Ishikawa (cell line): ENCODE measurements at regions not wholly inside any gene's neighbourhood (a gene's known extent, or its start where the extent isn't known, plus 50 kb on each side); places are given as distances from the start of the nearest gene placed in this dataset.

ENCODE experiments used
- CEBPB ChIP-seq: IDR thresholded peaks from 2 replicates; pipeline ENCODE4 v1.6.1; 2012
- CREB1 ChIP-seq: IDR thresholded peaks from 2 replicates; pipeline ENCODE4 v1.6.1; 2012; ENCODE audit warnings: low read depth
- EGR1 ChIP-seq: IDR thresholded peaks from 2 replicates; pipeline ENCODE4 v1.6.1; 2012
- EP300 ChIP-seq: IDR thresholded peaks from 2 replicates; pipeline ENCODE4 v1.6.1; 2012; ENCODE audit warnings: borderline replicate concordance
- FOXM1 ChIP-seq: IDR thresholded peaks from 2 replicates; pipeline ENCODE4 v1.6.1; 2012; ENCODE audit warnings: low read depth, borderline replicate concordance
- NFIC ChIP-seq: IDR thresholded peaks from 2 replicates; pipeline ENCODE4 v1.6.1; 2012
- RAD21 ChIP-seq: IDR thresholded peaks from 2 replicates; pipeline ENCODE4 v1.6.1; 2012; ENCODE audit warnings: low read depth
- TAF1 ChIP-seq: IDR thresholded peaks from 2 replicates; pipeline ENCODE4 v1.6.1; 2012; ENCODE audit warnings: low read depth, mild to moderate bottlenecking
- TCF12 ChIP-seq: IDR thresholded peaks from 2 replicates; pipeline ENCODE4 v1.6.1; 2012; ENCODE audit warnings: low read depth
- TEAD4 ChIP-seq: IDR thresholded peaks from 2 replicates; pipeline ENCODE4 v1.6.1; 2012
- YY1 ChIP-seq: IDR thresholded peaks from 2 replicates; pipeline ENCODE4 v1.6.1; 2012; ENCODE audit warnings: low read depth
- ZBTB7A ChIP-seq: IDR thresholded peaks from 2 replicates; pipeline ENCODE4 v1.6.1; 2012; ENCODE audit warnings: low read depth
- TF ChIP-seq, protein P1 (sequence below): IDR thresholded peaks from 2 replicates; pipeline ENCODE4 v1.6.1; 2012
- TF ChIP-seq, protein P2 (sequence below): IDR thresholded peaks from 2 replicates; pipeline ENCODE4 v1.6.1; 2012
- TF ChIP-seq, protein P3 (sequence below): IDR thresholded peaks from 2 replicates; pipeline ENCODE4 v1.6.1; 2012; ENCODE audit warnings: low read depth, mild to moderate bottlenecking

DNA sequence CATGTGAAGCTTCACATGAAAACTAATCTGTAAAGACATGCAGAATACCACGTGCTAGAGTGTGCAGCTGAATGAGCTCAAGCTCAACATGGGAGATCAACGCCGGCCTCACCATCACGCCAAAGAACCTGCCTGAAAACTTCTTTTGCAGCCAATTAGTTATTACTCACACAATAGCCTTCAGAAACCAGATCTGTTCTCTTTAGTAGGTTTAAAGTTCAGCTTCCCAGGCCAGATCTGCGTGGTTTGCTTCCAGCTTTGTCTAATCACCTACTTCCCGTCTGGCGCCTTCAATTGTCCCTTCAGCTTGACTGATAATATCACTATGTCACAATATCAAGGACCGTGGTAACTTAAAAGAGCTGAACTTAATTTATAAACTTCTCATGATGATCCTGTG is 68.0 kb upstream of the ZNF236 start:
- TF ChIP-seq TAF1, result no peak
- no peak for TF ChIP-seq TCF12
- TF ChIP-seq CREB1, result no peak
- no peak for TF ChIP-seq CEBPB
- no peak for TF ChIP-seq TEAD4
- TF ChIP-seq EP300, result no peak
- no peak for TF ChIP-seq YY1
- no peak for TF ChIP-seq ZBTB7A
- no peak for TF ChIP-seq EGR1

DNA sequence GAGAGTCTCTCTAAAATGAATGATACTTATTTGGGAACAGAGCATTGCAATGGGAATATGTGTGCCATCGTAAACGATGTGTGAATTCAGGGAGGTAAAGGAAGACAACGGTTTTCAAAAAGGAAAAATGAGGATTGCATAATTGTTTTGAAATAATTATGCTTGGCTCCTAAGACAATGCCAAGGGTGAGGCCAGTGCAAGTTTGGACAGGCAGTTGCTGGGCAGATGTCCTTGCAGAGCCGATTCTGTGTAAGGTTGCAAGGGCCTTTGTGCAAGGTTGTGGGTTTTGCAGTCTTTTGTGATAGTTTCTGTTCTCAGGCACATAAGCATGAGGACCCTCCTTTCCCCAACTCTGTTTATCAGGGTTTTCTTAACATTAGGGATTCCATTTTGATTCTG is 70.0 kb upstream of the ZNF236 start:
- no peak for TF ChIP-seq FOXM1
- no peak for TF ChIP-seq EGR1
- no peak for TF ChIP-seq CREB1
- TF ChIP-seq, protein P1, sequence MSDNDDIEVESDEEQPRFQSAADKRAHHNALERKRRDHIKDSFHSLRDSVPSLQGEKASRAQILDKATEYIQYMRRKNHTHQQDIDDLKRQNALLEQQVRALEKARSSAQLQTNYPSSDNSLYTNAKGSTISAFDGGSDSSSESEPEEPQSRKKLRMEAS, result no peak
- TF ChIP-seq RAD21, result no peak
- TF ChIP-seq TEAD4, result no peak
- no peak for TF ChIP-seq EP300
- TF ChIP-seq NFIC, result no peak
- TF ChIP-seq, protein P2, sequence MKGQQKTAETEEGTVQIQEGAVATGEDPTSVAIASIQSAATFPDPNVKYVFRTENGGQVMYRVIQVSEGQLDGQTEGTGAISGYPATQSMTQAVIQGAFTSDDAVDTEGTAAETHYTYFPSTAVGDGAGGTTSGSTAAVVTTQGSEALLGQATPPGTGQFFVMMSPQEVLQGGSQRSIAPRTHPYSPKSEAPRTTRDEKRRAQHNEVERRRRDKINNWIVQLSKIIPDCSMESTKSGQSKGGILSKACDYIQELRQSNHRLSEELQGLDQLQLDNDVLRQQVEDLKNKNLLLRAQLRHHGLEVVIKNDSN, result no peak
- TF ChIP-seq, protein P3, sequence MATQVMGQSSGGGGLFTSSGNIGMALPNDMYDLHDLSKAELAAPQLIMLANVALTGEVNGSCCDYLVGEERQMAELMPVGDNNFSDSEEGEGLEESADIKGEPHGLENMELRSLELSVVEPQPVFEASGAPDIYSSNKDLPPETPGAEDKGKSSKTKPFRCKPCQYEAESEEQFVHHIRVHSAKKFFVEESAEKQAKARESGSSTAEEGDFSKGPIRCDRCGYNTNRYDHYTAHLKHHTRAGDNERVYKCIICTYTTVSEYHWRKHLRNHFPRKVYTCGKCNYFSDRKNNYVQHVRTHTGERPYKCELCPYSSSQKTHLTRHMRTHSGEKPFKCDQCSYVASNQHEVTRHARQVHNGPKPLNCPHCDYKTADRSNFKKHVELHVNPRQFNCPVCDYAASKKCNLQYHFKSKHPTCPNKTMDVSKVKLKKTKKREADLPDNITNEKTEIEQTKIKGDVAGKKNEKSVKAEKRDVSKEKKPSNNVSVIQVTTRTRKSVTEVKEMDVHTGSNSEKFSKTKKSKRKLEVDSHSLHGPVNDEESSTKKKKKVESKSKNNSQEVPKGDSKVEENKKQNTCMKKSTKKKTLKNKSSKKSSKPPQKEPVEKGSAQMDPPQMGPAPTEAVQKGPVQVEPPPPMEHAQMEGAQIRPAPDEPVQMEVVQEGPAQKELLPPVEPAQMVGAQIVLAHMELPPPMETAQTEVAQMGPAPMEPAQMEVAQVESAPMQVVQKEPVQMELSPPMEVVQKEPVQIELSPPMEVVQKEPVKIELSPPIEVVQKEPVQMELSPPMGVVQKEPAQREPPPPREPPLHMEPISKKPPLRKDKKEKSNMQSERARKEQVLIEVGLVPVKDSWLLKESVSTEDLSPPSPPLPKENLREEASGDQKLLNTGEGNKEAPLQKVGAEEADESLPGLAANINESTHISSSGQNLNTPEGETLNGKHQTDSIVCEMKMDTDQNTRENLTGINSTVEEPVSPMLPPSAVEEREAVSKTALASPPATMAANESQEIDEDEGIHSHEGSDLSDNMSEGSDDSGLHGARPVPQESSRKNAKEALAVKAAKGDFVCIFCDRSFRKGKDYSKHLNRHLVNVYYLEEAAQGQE, result no peak

DNA sequence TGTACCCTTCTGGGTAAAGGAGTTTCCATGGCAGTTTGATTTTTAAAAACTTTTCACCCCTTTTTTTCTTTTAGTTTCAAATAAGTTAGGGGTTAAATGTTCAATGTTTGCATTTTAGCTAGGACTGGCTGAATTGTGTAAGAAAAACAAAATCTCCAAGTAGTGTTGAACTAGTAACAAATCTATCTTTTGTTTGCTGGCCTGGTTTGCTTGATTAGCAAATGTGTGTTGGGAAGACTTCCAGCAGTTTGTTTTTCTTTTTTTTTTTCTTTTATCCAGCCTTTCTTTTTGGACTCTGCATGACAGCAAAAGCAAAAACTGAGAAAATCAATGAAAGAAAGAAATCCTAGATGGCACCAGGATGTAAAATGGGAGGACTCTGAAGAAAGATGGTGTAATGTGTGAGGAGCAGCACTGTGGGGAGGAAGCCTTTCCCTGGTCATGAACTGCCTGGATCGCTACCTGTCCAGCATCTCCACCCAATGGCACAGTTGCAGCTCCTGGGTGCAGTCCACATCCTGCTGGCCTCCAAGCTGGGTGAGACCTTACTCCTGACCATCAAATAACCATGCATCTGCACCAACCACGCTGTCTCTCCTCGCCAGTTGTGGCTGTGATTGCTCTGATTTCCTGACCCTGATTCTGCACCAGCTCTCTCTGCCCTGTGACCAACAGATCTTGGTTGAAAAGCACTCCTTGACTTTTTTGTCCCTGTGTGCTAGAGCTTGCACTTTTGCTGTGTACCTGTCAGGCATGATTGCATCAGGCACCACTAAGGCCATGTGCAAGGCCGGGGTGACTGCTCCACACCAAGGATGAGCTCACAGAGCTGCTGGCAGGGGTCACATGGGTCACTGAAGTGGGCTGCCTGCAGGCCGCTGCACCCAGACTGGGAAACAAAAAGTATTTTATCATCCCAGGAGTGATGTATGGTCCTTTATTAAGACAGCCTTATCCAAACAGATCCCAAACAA is 71.2 kb upstream of the ZNF236 start:
- TF ChIP-seq NFIC, result no peak
- no peak for TF ChIP-seq CREB1
- no peak for TF ChIP-seq EP300
- TF ChIP-seq, protein P1, result no peak
- TF ChIP-seq TEAD4, result no peak
- no peak for TF ChIP-seq TCF12
- TF ChIP-seq, protein P2, result no peak
- no peak for TF ChIP-seq TAF1

DNA sequence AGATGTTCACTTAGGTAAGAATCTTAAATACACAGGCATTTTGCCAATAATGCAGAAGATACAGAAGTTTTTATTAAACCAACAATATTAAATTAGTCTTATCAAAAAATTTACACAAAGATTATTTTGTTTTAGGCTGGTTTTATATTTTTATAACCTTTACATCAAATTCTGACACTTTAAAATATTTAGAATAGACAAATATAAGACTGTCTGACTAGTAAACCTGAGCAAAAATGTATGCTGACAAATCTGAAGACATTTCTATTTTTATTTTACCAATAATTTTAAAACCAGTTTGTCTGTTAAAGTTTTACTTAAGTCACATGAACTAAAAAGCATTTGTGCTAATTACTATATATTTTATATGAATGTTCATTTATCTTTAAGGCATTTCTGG is 72.1 kb upstream of the ZNF236 start:
- TF ChIP-seq TCF12 (no peak), CEBPB (no peak), TEAD4 (no peak), YY1 (no peak), NFIC (no peak), FOXM1 (no peak), CREB1 (no peak), RAD21 (no peak)
- TF ChIP-seq, protein P2, result no peak

- TF ChIP-seq YY1 (no peak), EP300 (no peak), TEAD4 (no peak), TAF1 (no peak), FOXM1 (no peak), ZBTB7A (no peak), CREB1 (no peak), EGR1 (no peak), NFIC (no peak), CEBPB (no peak), RAD21 (no peak), TCF12 (no peak)
- TF ChIP-seq, protein P2, result no peak
- TF ChIP-seq, protein P3, result no peak
- TF ChIP-seq, protein P1, result no peak
Observed at GRCh38 chr18:76747676-76748075, 74.7 kb upstream of the ZNF236 start.
